ENCODE measurements at regions not wholly inside any gene's neighbourhood (a gene's known extent, or its start where the extent isn't known, plus 50 kb on each side); places are given as distances from the start of the nearest gene placed in this dataset.

DNA sequence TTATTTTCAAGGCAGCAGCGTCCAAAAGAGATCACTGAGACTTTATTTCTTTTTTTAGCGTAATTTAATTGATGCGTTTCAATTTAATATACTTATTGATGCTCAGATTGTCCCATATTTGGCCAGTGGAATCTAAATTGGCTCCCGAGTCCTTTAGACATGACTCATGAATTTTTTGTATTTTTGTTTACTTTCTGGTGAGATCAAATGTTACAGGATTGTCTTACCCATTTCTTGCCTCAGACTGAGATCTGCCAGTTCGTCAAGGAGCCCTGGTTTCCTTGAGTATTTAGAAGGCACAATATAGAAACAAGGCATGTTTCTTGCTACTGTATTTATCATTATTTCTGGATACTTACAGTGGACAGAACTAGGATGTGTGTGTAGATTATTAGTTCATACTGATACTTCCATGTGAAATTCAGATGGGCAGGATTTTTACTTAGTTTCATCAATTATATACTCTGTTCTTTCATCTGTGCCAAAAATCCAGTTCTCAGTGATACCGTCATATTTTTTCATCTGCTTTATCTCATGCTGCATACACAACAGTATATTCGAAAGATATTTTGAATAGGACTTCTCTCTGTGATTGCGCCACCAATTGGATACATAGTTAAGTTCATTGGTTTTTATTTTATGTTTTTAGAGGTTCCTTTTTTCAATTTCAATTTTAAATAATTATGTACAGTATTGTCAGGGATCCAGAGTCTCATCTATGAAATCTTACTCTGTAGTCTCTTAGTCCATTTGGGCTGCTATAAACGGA is 436.9 kb upstream of the C2CD4B start:
- TF ChIP-seq, protein P1, sequence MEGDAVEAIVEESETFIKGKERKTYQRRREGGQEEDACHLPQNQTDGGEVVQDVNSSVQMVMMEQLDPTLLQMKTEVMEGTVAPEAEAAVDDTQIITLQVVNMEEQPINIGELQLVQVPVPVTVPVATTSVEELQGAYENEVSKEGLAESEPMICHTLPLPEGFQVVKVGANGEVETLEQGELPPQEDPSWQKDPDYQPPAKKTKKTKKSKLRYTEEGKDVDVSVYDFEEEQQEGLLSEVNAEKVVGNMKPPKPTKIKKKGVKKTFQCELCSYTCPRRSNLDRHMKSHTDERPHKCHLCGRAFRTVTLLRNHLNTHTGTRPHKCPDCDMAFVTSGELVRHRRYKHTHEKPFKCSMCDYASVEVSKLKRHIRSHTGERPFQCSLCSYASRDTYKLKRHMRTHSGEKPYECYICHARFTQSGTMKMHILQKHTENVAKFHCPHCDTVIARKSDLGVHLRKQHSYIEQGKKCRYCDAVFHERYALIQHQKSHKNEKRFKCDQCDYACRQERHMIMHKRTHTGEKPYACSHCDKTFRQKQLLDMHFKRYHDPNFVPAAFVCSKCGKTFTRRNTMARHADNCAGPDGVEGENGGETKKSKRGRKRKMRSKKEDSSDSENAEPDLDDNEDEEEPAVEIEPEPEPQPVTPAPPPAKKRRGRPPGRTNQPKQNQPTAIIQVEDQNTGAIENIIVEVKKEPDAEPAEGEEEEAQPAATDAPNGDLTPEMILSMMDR (IDR thresholded peaks at IDR 0.05; ENCODE audit: poor library complexity), result no peak
- TF ChIP-seq EZH2 (IDR thresholded peaks at IDR 0.05; ENCODE audit: borderline replicate concordance), result no peak
- no peak for TF ChIP-seq EZH2phosphoT487 (IDR thresholded peaks at IDR 0.05; ENCODE audit: low read depth, severe bottlenecking, unreplicated experiment)
